Mucosa of descending colon (tissue), 3 donors: ENCODE measurements at regions not wholly inside any gene's neighbourhood (a gene's known extent, or its start where the extent isn't known, plus 50 kb on each side); places are given as distances from the start of the nearest gene placed in this dataset.

Source experiments
- ATAC-seq: fragments of 200-7000 bp; cut with Tn5 transposase; one replicate; pipeline ENCODE4 v1.9.1; 2020; ENCODE audit warnings: mild to moderate bottlenecking, moderate library complexity
- DNase-seq, 3 donors: peaks; one replicate each; pipeline ENCODE4 v3.0.0-alpha.2; 2020
- H3K36me3 ChIP-seq: fragments of 200-600 bp; one replicate; pipeline ENCODE4 v1.8.0; 2021; ENCODE audit warnings: low read depth, mild to moderate bottlenecking
- H3K4me1 ChIP-seq: fragments of 200-600 bp; one replicate; pipeline ENCODE4 v1.8.0; 2021; ENCODE audit warnings: low read depth, mild to moderate bottlenecking
- H3K4me3 ChIP-seq: fragments of 200-600 bp; one replicate; pipeline ENCODE4 v1.8.0; 2021; ENCODE audit warnings: mild to moderate bottlenecking
- H3K9me3 ChIP-seq: fragments of 200-600 bp; one replicate; pipeline ENCODE4 v1.8.0; 2021; ENCODE audit warnings: mild to moderate bottlenecking
- CTCF ChIP-seq: fragments of 200-600 bp; IDR thresholded peaks from one replicate; pipeline ENCODE4 v1.8.0; 2022; ENCODE audit warnings: antibody characterized with exemption, mild to moderate bottlenecking
- intact Hi-C, 2 donors: fragments of 100-400 bp; cut with DNase I in 1 of 2; cut with micrococcal nuclease in 1 of 2; formaldehyde crosslinking; loops; one replicate each; pipeline versions ENCODE4 v1.11.0 to v1.11.1; 2022; cut with DNase I, micrococcal nuclease
- donor health status: DM: no; HTN: no; CAD: no; lungs with moderate emphysema.
- donor health status: DM: no; HTN: no; CAD: no.
- donor health status: DM: no; HTN: yes; CAD: no.

GRCh38 chr4:178671766-178672165 is 1229.5 kb upstream of the AGA start:
- intact Hi-C loops: no loop called here
- no peak for TF ChIP-seq CTCF
- no peak overlapping the region for H3K4me3 ChIP-seq

DNA sequence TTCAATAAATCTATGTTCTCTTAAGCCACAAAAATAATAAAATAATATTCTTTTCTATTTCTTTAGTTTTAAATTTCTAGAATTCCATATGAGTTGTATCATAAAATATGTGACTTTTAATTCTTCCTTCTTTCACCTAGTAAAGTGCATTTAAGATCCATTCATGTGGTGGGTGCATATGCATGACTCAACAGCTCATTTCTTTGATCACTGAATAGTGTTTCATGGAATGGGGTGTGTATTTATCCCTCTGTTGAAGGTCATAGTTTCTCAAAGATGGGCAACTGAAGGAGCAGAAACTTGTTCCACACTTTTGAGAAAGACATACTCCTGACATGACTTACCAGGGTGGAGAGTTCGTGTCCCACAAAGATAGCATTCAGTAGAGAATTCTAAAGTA is 1230.3 kb upstream of the AGA start:
- no peak for TF ChIP-seq CTCF
- intact Hi-C loops: no loop called here
- ATAC-seq: no peak
- no peak for DNase-seq
- Histone ChIP-seq H3K36me3 (no peaks in the 10 kb centered on the region), H3K4me1 (no peaks in the 10 kb centered on the region), H3K9me3 (peaks cover 2% of the 10 kb centered on the region), H3K4me3 (no peak overlapping the region)

More at GRCh38 chr4:178671766-178672165, 1229.5 kb upstream of the AGA start:
- no peaks in the 10 kb centered on the region for H3K36me3 ChIP-seq
- DNase-seq (no peak), ATAC-seq (no peak)
- no peaks in the 10 kb centered on the region for H3K4me1 ChIP-seq
- peaks cover 2% of the 10 kb centered on the region for H3K9me3 ChIP-seq

- no peaks in the 10 kb centered on the region for H3K9me3 ChIP-seq
- intact Hi-C loops: no loop called here
- DNase-seq: no peak
- no peaks in the 10 kb centered on the region for H3K36me3 ChIP-seq
- no peaks in the 10 kb centered on the region for H3K4me1 ChIP-seq
- no peak for TF ChIP-seq CTCF
- H3K4me3 ChIP-seq: no peak overlapping the region
- ATAC-seq: no peak
Measured at GRCh38 chr4:178681871-178682270, 1239.6 kb upstream of the AGA start.

GRCh38 chr4:178689926-178690325 is 1247.7 kb upstream of the AGA start:
- Histone ChIP-seq H3K9me3 (no peaks in the 10 kb centered on the region), H3K4me1 (no peaks in the 10 kb centered on the region), H3K36me3 (no peaks in the 10 kb centered on the region), H3K4me3 (no peak overlapping the region)
- DNase-seq (no peak), ATAC-seq (no peak)
- TF ChIP-seq CTCF: no peak
- intact Hi-C loops: no loop called here

DNA sequence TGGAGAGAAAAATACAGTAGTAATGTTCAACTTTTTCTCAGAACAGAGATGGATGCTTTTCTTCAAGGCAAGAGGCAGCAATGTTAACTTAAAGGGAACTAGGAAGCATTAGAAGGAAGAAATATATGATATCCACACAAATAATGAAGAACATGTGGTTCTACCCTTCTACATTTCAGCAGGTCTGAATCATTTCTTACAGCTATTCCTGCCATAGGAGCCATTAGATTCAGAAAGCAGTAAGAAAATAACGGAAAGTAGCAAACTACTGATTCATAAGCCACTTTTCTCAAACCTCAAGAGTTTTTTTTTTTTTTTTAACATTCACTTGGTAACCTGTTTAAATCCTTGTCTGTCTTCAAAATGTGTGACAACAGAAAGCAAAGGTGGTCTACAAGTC is 1251.6 kb upstream of the AGA start:
- no peaks in the 10 kb centered on the region for H3K36me3 ChIP-seq
- no peak for ATAC-seq
- H3K9me3 ChIP-seq: no peaks in the 10 kb centered on the region
- intact Hi-C loops: no loop called here
- no peaks in the 10 kb centered on the region for H3K4me1 ChIP-seq
- H3K4me3 ChIP-seq: no peak overlapping the region
- no peak for TF ChIP-seq CTCF
- DNase-seq: no peak

GRCh38 chr4:178696515-178696914 is 1254.3 kb upstream of the AGA start:
- ATAC-seq: no peak
- Histone ChIP-seq H3K36me3 (no peaks in the 10 kb centered on the region), H3K4me1 (no peaks in the 10 kb centered on the region), H3K4me3 (no peak overlapping the region), H3K9me3 (no peaks in the 10 kb centered on the region)
- no peak for DNase-seq
- TF ChIP-seq CTCF: no peak
- intact Hi-C loops: no loop called here
